HG02884 (cell line): ENCODE measurements at regions not wholly inside any gene's neighbourhood (a gene's known extent, or its start where the extent isn't known, plus 50 kb on each side); places are given as distances from the start of the nearest gene placed in this dataset.

ENCODE experiments used
- ATAC-seq: cut with Tn5 transposase; IDR thresholded peaks from one replicate; pipeline ENCODE4 v1.9.1; 2021; ENCODE audit warnings: mild to moderate bottlenecking, moderate library complexity; ENCODE audit not compliant: unreplicated experiment

- no peak for ATAC-seq
Measured at GRCh38 chr13:105142556-105142955, 1392.9 kb downstream of the EFNB2 start.

GRCh38 chr13:105139380-105140285 is 1395.8 kb downstream of the EFNB2 start:
- ATAC-seq, result peak; percentile 89

GRCh38 chr13:105139048-105139379 is 1396.4 kb downstream of the EFNB2 start:
- peak; percentile 24 for ATAC-seq

- no peak for ATAC-seq
Measured at GRCh38 chr13:105135852-105136615, 1399.4 kb downstream of the EFNB2 start.

GRCh38 chr13:105127732-105128131 is 1407.7 kb downstream of the EFNB2 start:
- no peak for ATAC-seq

GRCh38 chr13:105121221-105121620 is 1414.2 kb downstream of the EFNB2 start:
- no peak for ATAC-seq

GRCh38 chr13:105118426-105118985 is 1417.0 kb downstream of the EFNB2 start:
- ATAC-seq, result no peak

- ATAC-seq, result no peak
Measured at GRCh38 chr13:105116966-105117365, 1418.5 kb downstream of the EFNB2 start.

- no peak for ATAC-seq
Measured at GRCh38 chr13:105112561-105112960, 1422.9 kb downstream of the EFNB2 start.

- ATAC-seq, result no peak
Measured at GRCh38 chr13:105107781-105108180, 1427.7 kb downstream of the EFNB2 start.

- ATAC-seq, result no peak
Measured at GRCh38 chr13:105105471-105105870, 1430.0 kb downstream of the EFNB2 start.

- ATAC-seq, result no peak
Measured at GRCh38 chr13:105097521-105097920, 1437.9 kb downstream of the EFNB2 start.

- no peak for ATAC-seq
Measured at GRCh38 chr13:105089858-105090643, 1445.4 kb downstream of the EFNB2 start.

- no peak for ATAC-seq
Measured at GRCh38 chr13:105087945-105088344, 1447.5 kb downstream of the EFNB2 start.

- no peak for ATAC-seq
Measured at GRCh38 chr13:105084931-105085330, 1450.5 kb downstream of the EFNB2 start.

- no peak for ATAC-seq
Measured at GRCh38 chr13:105083992-105084391, 1451.5 kb downstream of the EFNB2 start.

GRCh38 chr13:105074755-105075154 is 1460.7 kb downstream of the EFNB2 start:
- ATAC-seq, result no peak

GRCh38 chr13:105073041-105073440 is 1462.4 kb downstream of the EFNB2 start:
- no peak for ATAC-seq

GRCh38 chr13:105070452-105070851 is 1465.0 kb downstream of the EFNB2 start:
- ATAC-seq, result no peak

- no peak for ATAC-seq
Measured at GRCh38 chr13:105069106-105069505, 1466.4 kb downstream of the EFNB2 start.

- no peak for ATAC-seq
Measured at GRCh38 chr13:105063676-105064075, 1471.8 kb downstream of the EFNB2 start.
